ENCODE measurements at regions not wholly inside any gene's neighbourhood (a gene's known extent, or its start where the extent isn't known, plus 50 kb on each side); places are given as distances from the start of the nearest gene placed in this dataset.
A peak's percentile ranks its signal among the peaks of the same experiment; 100 is the strongest.

DNA sequence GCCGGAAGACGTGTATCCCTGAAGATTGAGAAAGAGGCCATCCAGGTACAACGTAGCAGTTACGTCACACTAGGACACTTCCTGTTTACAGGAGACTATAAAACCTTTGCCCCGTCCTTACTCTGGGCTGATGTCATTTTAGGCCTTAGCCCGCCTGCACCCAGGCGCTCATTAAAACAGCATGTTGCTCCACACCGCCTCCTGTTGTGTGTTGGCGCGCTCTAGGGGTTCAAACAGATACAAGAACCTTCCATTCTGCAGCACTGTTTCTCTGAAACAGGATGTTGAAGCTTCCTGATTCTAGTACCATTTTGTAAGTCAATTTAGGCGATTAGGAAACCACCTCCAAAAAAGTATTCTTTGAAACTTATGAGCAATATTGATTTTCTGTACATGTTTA, 722.1 kb downstream of the PCDH7 start:
- Histone ChIP-seq H3K27ac (ENCODE audit: low read depth in 2 of 2, low read length in 2 of 2) (no peak overlapping the region), H3K9me3 (ENCODE audit: control insufficient read depth in 2 of 3, insufficient read depth in 1 of 3, low read length in 3 of 3) (no peaks in the 10 kb centered on the region), H3K4me1 (ENCODE audit: control insufficient read depth in 2 of 3, insufficient read depth in 2 of 3, low read depth in 1 of 3, low read length in 3 of 3) (no peaks in the 10 kb centered on the region), H3K36me3 (ENCODE audit: control insufficient read depth in 2 of 3, insufficient read depth in 3 of 3, low read length in 3 of 3) (no peaks in the 10 kb centered on the region), H3K9ac (ENCODE audit: low read length in 3 of 3) (no peak overlapping the region), H3K4me3 (ENCODE audit: low read length in 3 of 3) (no peak overlapping the region), H3K27me3 (ENCODE audit: control insufficient read depth, insufficient read depth, low read length) (no peaks in the 10 kb centered on the region)
- no peak for DNase-seq
- no peak for FAIRE-seq
- intact Hi-C loops (cut with DNase I), result no loop called here
- TF ChIP-seq CTCF (IDR thresholded peaks at IDR 0.05; ENCODE audit: borderline replicate concordance, extremely low read depth, insufficient read depth), result no peak

DNA sequence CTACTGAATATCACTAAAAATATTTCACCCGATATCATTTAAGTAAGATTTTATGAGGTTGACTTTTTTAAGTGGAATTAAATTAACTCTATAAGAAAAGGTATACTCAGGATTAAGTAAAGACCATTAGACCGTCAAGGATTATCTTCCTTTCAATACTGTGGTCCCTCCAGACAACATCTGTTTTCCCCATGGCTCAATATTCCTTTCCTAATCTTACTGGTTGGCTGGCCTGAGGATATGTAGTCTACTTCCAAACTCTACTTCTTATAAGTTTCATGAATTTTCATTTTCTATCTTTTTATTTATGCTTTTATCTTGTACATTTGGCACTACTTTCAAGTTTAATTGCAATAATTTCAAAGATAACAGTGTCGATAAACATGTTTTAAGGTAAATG, 725.4 kb downstream of the PCDH7 start:
- TF ChIP-seq CTCF (IDR thresholded peaks at IDR 0.05; ENCODE audit: borderline replicate concordance, extremely low read depth, insufficient read depth), result no peak
- H3K9me3 ChIP-seq (ENCODE audit: control insufficient read depth in 2 of 3, insufficient read depth in 1 of 3, low read length in 3 of 3), result no peaks in the 10 kb centered on the region
- H3K36me3 ChIP-seq (ENCODE audit: control insufficient read depth in 2 of 3, insufficient read depth in 3 of 3, low read length in 3 of 3), result no peaks in the 10 kb centered on the region
- H3K27ac ChIP-seq (ENCODE audit: low read depth in 2 of 2, low read length in 2 of 2), result no peak overlapping the region
- H3K9ac ChIP-seq (ENCODE audit: low read length in 3 of 3), result no peak overlapping the region
- DNase-seq, result no peak
- H3K4me1 ChIP-seq (ENCODE audit: control insufficient read depth in 2 of 3, insufficient read depth in 2 of 3, low read depth in 1 of 3, low read length in 3 of 3), result no peaks in the 10 kb centered on the region
- FAIRE-seq, result no peak
- no peaks in the 10 kb centered on the region for H3K27me3 ChIP-seq (ENCODE audit: control insufficient read depth, insufficient read depth, low read length)
- intact Hi-C loops (cut with DNase I), result no loop called here
- no peak overlapping the region for H3K4me3 ChIP-seq (ENCODE audit: low read length in 3 of 3)

DNA sequence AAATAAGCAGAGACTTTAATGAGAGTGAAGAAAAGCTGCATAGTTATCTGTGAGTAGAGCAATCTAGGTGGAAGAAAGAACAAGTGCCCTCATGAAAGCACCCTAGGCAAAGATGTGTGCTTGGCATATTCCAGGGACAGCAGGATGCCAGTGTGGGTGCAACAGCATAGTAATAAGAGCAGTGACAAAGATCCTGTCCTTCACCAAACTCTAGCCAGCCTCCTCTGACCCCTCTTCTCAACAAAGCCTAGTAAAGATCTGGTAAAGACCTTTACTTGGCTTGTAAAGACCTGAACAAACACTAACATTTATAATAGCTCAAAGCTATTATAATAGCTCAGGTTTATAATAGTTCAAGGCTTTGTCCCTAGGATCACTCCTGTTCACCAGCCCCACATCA, 735.4 kb downstream of the PCDH7 start:
- Histone ChIP-seq H3K9me3 (ENCODE audit: control insufficient read depth in 2 of 3, insufficient read depth in 1 of 3, low read length in 3 of 3) (no peaks in the 10 kb centered on the region), H3K4me1 (ENCODE audit: control insufficient read depth in 2 of 3, insufficient read depth in 2 of 3, low read depth in 1 of 3, low read length in 3 of 3) (no peaks in the 10 kb centered on the region), H3K9ac (ENCODE audit: low read length in 3 of 3) (no peak overlapping the region), H3K27ac (ENCODE audit: low read depth in 2 of 2, low read length in 2 of 2) (no peak overlapping the region), H3K27me3 (ENCODE audit: control insufficient read depth, insufficient read depth, low read length) (no peaks in the 10 kb centered on the region), H3K4me3 (ENCODE audit: low read length in 3 of 3) (no peak overlapping the region), H3K36me3 (ENCODE audit: control insufficient read depth in 2 of 3, insufficient read depth in 3 of 3, low read length in 3 of 3) (no peaks in the 10 kb centered on the region)
- intact Hi-C loops (cut with DNase I), result no loop called here
- no peak for TF ChIP-seq CTCF (IDR thresholded peaks at IDR 0.05; ENCODE audit: borderline replicate concordance, extremely low read depth, insufficient read depth)
- FAIRE-seq (no peak), DNase-seq (no peak)

DNA sequence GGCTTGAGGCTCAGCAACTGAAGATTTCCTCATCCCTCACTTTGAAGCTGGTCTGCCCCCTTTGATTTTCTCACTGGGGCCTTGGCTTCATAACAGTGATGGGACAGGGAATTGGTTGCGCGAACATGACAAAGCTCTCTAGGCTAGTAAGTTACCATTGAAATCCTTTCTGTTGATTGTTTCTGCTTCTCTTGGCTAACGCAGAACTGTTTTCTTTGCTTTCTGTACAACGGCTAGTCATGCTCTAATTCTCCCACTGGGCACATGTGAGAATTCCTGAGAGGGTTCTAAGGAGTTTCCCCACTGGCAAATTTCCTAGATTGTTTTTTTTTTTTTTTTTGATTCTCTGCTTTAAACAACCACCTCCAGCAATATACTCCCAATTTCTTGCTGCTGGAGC, 738.6 kb downstream of the PCDH7 start:
- intact Hi-C loops (cut with DNase I), result no loop called here
- FAIRE-seq, result no peak
- Histone ChIP-seq H3K9me3 (ENCODE audit: control insufficient read depth in 2 of 3, insufficient read depth in 1 of 3, low read length in 3 of 3) (no peaks in the 10 kb centered on the region), H3K36me3 (ENCODE audit: control insufficient read depth in 2 of 3, insufficient read depth in 3 of 3, low read length in 3 of 3) (no peaks in the 10 kb centered on the region), H3K27ac (ENCODE audit: low read depth in 2 of 2, low read length in 2 of 2) (no peak overlapping the region), H3K27me3 (ENCODE audit: control insufficient read depth, insufficient read depth, low read length) (no peaks in the 10 kb centered on the region), H3K4me3 (ENCODE audit: low read length in 3 of 3) (no peak overlapping the region), H3K9ac (ENCODE audit: low read length in 3 of 3) (no peak overlapping the region), H3K4me1 (ENCODE audit: control insufficient read depth in 2 of 3, insufficient read depth in 2 of 3, low read depth in 1 of 3, low read length in 3 of 3) (no peaks in the 10 kb centered on the region)
- no peak for TF ChIP-seq CTCF (IDR thresholded peaks at IDR 0.05; ENCODE audit: borderline replicate concordance, extremely low read depth, insufficient read depth)
- peak in 1 of 5 donors; percentile 1 for DNase-seq

All from kidney (tissue), 13 donors.